ENCODE measurements at regions not wholly inside any gene's neighbourhood (a gene's known extent, or its start where the extent isn't known, plus 50 kb on each side); places are given as distances from the start of the nearest gene placed in this dataset.

DNA sequence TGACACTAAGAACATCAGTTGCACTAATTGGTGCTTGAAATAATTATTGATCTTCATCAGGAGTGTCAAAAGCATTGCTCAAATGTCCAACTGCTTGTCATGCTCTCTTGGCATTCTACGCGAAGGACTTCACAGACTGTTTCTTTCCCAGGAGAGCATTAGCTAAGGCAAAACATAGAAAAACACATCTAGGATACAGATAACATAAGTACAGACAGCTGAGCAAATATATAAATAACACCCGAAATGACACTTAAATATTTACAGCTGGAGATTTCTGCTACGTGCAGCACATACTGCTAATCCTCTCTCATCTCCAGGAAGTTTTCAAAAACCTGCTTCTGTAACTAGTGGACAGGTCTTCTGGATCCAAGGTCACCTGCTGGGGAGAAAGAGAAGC lies 120.0 kb upstream of the PRMT8 start:
- intact Hi-C loops (cut with DNase I) = no loop called here

DNA sequence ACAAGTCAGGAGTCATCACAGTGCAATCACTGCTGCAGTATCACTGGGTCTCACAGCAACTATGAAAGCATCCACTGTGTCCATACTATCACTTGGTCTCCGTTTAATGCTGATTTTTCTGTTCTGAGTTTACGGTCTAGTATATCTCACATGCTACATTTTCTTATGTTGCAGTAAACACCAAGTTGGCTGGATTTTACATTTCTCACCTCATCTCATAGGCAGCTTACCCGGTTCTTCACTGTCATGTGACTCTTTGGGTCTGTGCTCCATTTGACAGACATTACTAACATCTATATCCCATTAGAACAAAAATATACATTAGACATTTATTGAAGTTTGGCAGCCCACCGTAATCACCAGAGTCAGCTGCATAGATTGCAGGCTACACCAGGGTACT lies 115.7 kb upstream of the PRMT8 start:
- ATAC-seq = no peak
- intact Hi-C loops (cut with DNase I) = no loop called here
- DNase-seq = no peak

More for the DNA sequence above, 120.0 kb upstream of the PRMT8 start:
- DNase-seq = no peak
- Histone ChIP-seq H3K27ac (no peak overlapping the region), H3K27me3 (peaks cover 15% of the 10 kb centered on the region), H3K4me3 (no peak overlapping the region), H3K4me1 (no peaks in the 10 kb centered on the region), H3K36me3 (no peaks in the 10 kb centered on the region), H3K9me3 (no peaks in the 10 kb centered on the region)
- TF ChIP-seq, protein P1, sequence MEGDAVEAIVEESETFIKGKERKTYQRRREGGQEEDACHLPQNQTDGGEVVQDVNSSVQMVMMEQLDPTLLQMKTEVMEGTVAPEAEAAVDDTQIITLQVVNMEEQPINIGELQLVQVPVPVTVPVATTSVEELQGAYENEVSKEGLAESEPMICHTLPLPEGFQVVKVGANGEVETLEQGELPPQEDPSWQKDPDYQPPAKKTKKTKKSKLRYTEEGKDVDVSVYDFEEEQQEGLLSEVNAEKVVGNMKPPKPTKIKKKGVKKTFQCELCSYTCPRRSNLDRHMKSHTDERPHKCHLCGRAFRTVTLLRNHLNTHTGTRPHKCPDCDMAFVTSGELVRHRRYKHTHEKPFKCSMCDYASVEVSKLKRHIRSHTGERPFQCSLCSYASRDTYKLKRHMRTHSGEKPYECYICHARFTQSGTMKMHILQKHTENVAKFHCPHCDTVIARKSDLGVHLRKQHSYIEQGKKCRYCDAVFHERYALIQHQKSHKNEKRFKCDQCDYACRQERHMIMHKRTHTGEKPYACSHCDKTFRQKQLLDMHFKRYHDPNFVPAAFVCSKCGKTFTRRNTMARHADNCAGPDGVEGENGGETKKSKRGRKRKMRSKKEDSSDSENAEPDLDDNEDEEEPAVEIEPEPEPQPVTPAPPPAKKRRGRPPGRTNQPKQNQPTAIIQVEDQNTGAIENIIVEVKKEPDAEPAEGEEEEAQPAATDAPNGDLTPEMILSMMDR (IDR thresholded peaks at IDR 0.05) = no peak
- no peak for ATAC-seq

DNA sequence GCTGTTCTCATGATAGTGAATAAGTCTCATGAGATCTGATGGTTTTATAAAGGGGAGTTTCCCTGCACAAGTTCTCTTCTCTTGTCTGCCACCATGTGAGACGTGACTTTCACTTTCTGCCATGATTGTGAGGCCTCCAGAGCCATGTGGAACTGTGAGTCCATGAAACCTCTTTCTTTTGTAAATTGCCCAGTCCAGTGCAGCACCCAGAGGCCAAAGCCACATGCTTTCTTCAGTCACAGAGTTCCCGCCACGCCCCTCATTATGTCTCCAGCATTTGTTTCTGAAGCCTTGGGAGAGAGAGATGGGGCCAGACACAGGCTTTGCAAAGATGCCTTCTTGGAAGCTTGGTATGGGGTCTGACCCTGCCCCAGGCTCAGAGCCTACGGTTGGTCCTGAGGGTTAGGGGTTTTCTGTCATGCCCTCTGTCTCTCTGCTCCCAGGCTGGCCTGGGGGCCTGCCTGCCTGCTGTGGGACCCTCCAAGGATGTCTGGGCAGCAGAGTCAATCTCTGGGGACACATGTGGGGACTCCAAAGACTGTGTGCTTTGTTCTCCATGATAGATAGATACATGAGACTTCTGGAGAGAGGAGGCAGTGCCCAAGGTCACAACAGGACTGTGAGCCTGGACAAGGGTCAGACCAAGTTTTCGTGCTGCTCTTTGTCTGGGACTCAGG lies 114.1 kb upstream of the PRMT8 start:
- Histone ChIP-seq H3K4me3 (no peak overlapping the region), H3K36me3 (no peaks in the 10 kb centered on the region), H3K27ac (no peak overlapping the region), H3K27me3 (no peaks in the 10 kb centered on the region), H3K9me3 (no peaks in the 10 kb centered on the region), H3K4me1 (peaks cover 5% of the 10 kb centered on the region)
- DNase-seq (no peak), ATAC-seq (no peak)
- intact Hi-C loops (cut with DNase I) = no loop called here
- TF ChIP-seq, protein P1 (IDR thresholded peaks at IDR 0.05) = no peak

More for the DNA sequence above, 115.7 kb upstream of the PRMT8 start:
- Histone ChIP-seq H3K4me1 (no peaks in the 10 kb centered on the region), H3K27me3 (no peaks in the 10 kb centered on the region), H3K36me3 (no peaks in the 10 kb centered on the region), H3K4me3 (no peak overlapping the region), H3K9me3 (no peaks in the 10 kb centered on the region), H3K27ac (no peak overlapping the region)
- TF ChIP-seq, protein P1 (IDR thresholded peaks at IDR 0.05) = no peak

DNA sequence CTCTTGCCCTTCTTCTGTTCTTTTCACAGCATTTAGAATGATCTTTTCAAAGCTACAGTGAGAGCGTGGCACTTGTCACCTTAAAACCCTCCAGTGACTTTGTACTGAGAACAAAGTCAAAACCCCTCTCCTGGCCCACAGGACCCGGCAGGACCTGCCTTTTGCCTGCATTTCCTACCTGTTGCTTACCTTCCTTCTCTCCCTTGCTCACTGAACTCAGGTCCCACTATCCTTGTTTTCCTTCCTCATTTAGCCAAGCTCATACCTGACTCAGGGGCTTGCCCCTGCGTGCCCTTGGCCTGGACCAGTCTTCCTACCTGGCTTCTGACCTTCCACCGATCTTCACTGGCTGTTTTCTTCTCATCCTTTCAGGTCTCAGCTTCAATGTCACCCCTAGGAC lies 112.3 kb upstream of the PRMT8 start:
- TF ChIP-seq, protein P1 (IDR thresholded peaks at IDR 0.05) = no peak
- ATAC-seq (no peak), DNase-seq (no peak)
- no peaks in the 10 kb centered on the region for H3K36me3 ChIP-seq
- H3K4me1 ChIP-seq = peaks cover 5% of the 10 kb centered on the region
- no peak overlapping the region for H3K27ac ChIP-seq
- H3K9me3 ChIP-seq = no peaks in the 10 kb centered on the region
- intact Hi-C loops (cut with DNase I) = no loop called here
- no peak overlapping the region for H3K4me3 ChIP-seq
- H3K27me3 ChIP-seq = no peaks in the 10 kb centered on the region

DNA sequence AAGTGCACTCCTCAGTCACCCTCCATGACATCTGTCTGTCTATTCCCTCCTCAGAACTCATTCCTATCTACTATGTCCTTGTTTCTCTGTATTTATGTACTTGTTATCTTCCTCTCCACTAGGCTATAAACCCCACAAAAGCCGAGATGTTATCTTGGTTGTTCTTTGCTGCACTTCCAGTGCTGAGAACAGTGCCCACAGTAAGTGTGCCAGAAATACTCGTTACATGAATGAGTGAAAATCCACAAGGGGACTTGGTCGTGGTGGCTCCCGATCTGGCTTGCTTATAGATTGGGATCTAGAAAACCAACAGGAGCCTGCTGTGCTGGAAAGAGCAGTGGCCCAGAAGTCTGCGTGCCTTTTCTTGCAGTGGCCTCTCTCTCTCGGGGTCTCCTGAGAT lies 111.9 kb upstream of the PRMT8 start:
- Histone ChIP-seq H3K4me1 (peaks cover 5% of the 10 kb centered on the region), H3K27me3 (no peaks in the 10 kb centered on the region), H3K36me3 (no peaks in the 10 kb centered on the region), H3K27ac (no peak overlapping the region), H3K9me3 (no peaks in the 10 kb centered on the region), H3K4me3 (no peak overlapping the region)
- no peak for DNase-seq
- intact Hi-C loops (cut with DNase I) = no loop called here
- TF ChIP-seq, protein P1 (IDR thresholded peaks at IDR 0.05) = no peak
- ATAC-seq = no peak

Data from upper lobe of right lung (tissue), 1 donor.